H1 (cell line): ENCODE measurements at regions not wholly inside any gene's neighbourhood (a gene's known extent, or its start where the extent isn't known, plus 50 kb on each side); places are given as distances from the start of the nearest gene placed in this dataset.

Experiments
- EP300 ChIP-seq, 2 experiments: IDR thresholded peaks; 1 replicate in 1 of 2; 2 replicates in 1 of 2; pipeline ENCODE4 v1.6.1; 2011 to 2012; ENCODE audit warnings: low read depth in 2 of 2, low read length in 2 of 2, mild to moderate bottlenecking in 2 of 2, borderline replicate concordance in 1 of 2, inconsistent platforms in 1 of 2, moderate library complexity in 1 of 2
- FOSL1 ChIP-seq: IDR thresholded peaks from 2 replicates; pipeline ENCODE4 v1.6.1; 2011; ENCODE audit warnings: mild to moderate bottlenecking, low read depth, low read length, moderate library complexity; ENCODE audit not compliant: insufficient read depth
- GABPA ChIP-seq: IDR thresholded peaks from 2 replicates; pipeline ENCODE4 v1.6.1; 2011; ENCODE audit warnings: mild to moderate bottlenecking, low read length, moderate library complexity, borderline replicate concordance; ENCODE audit not compliant: insufficient read depth
- KDM4A ChIP-seq: IDR thresholded peaks from one replicate; pipeline ENCODE4 v1.7.1; 2012; ENCODE audit warnings: low read depth, mild to moderate bottlenecking, moderate library complexity, low read length, inconsistent platforms; ENCODE audit not compliant: severe bottlenecking
- MAX ChIP-seq: IDR thresholded peaks from 2 replicates; pipeline ENCODE4 v1.6.1; 2012; ENCODE audit warnings: inconsistent platforms
- POLR2AphosphoS5 ChIP-seq: IDR thresholded peaks from 2 replicates; pipeline ENCODE4 v1.6.1; 2011; ENCODE audit warnings: low read depth, low read length
- TEAD4 ChIP-seq: IDR thresholded peaks from 2 replicates; pipeline ENCODE4 v1.6.1; 2012; ENCODE audit warnings: low read depth, low read length, inconsistent platforms, mixed read lengths

GRCh38 chr2:53467467-53468180 lies 300.0 kb upstream of the CHAC2 start (continued):
- TF ChIP-seq FOSL1: no peak
- TF ChIP-seq GABPA: no peak
- no peak for TF ChIP-seq MAX
- TF ChIP-seq POLR2AphosphoS5: no peak
- no peak for TF ChIP-seq TEAD4
- no peak for TF ChIP-seq EP300 (IDR thresholded peaks at IDR 0.05; ENCODE audit: borderline replicate concordance in 1 of 2, low read depth in 2 of 2, low read length in 2 of 2)
- no peak for TF ChIP-seq KDM4A
